B cell (primary cell): ENCODE measurements at regions not wholly inside any gene's neighbourhood (a gene's known extent, or its start where the extent isn't known, plus 50 kb on each side); places are given as distances from the start of the nearest gene placed in this dataset.

ENCODE experiments used
- ATAC-seq: fragments of 200-7000 bp; cut with Tn5 transposase; one replicate; pipeline ENCODE4 v1.10.0; 2021; ENCODE audit warnings: low read depth, mild to moderate bottlenecking, moderate number of reproducible peaks, moderate library complexity
- CTCF ChIA-PET: fragments of 350-600 bp; sonication (Branson Sonifier 250); formaldehyde crosslinking; loops from one replicate; lab custom pipeline; 2021; ENCODE audit warnings: antibody characterized with exemption, inconsistent platforms; lab: Charles Lee
- POLR2A ChIA-PET: fragments of 350-600 bp; sonication (Branson Sonifier 250); formaldehyde crosslinking; loops from one replicate; lab custom pipeline; 2021; ENCODE audit warnings: antibody characterized with exemption; lab: Charles Lee
- DNase-seq: peaks from one replicate; pipeline ENCODE4 v3.0.0; 2013
- H2AFZ ChIP-seq: 2 replicates; pipeline ENCODE4 v1.6.1; 2012; ENCODE audit warnings: mild to moderate bottlenecking, low read depth, low read length; ENCODE audit not compliant: insufficient read depth, poor library complexity, severe bottlenecking
- H3K27ac ChIP-seq, 2 donors: 1 replicate in 1 of 2; 2 replicates in 1 of 2; pipeline ENCODE4 v1.5.1; 2012 to 2013; ENCODE audit warnings: low read length in 2 of 2, mild to moderate bottlenecking in 2 of 2, moderate library complexity in 1 of 2
- H3K27me3 ChIP-seq, 4 experiments: fragments of 200-600 bp in 1 of 4; sonication (generic) in 1 of 4; replicated peaks in 1 of 4; 1 replicate in 2 of 4; 2 replicates in 2 of 4; pipeline versions ENCODE4 v1.6.1 to v1.7.0; 2013 to 2016; ENCODE audit warnings: low read length in 3 of 4, mild to moderate bottlenecking in 2 of 4, mixed read lengths in 1 of 4, moderate library complexity in 1 of 4; ENCODE audit not compliant: insufficient read depth in 4 of 4, control insufficient read depth in 3 of 4; ENCODE audit errors: control extremely low read depth in 1 of 4
- H3K36me3 ChIP-seq, 2 experiments: replicated peaks in 1 of 2; 1 replicate in 1 of 2; 2 replicates in 1 of 2; pipeline versions ENCODE4 v1.6.1 to v1.7.1; 2013; ENCODE audit warnings: low read length in 1 of 2; ENCODE audit not compliant: insufficient read depth in 2 of 2, control insufficient read depth in 1 of 2; ENCODE audit errors: control extremely low read depth in 1 of 2, extremely low read depth in 1 of 2
- H3K4me1 ChIP-seq, 2 donors: fragments of 200-600 bp in 1 of 2; sonication (generic) in 1 of 2; 1 replicate in 1 of 2; 2 replicates in 1 of 2; pipeline versions ENCODE4 v1.5.1 to v1.6.1; 2013 to 2017; ENCODE audit warnings: low read length in 2 of 2; ENCODE audit not compliant: control insufficient read depth in 2 of 2, insufficient read depth in 2 of 2
- H3K4me2 ChIP-seq: replicated peaks from 2 replicates; pipeline ENCODE3; 2012; ENCODE audit warnings: mild to moderate bottlenecking, low read depth, low read length; ENCODE audit not compliant: poor library complexity, severe bottlenecking
- H3K4me3 ChIP-seq, 5 experiments: fragments of 200-600 bp in 1 of 5; sonication (generic) in 1 of 5; 1 replicate in 3 of 5; 2 replicates in 2 of 5; pipeline versions ENCODE4 v1.5.1 to v1.7.0; 2011 to 2016; ENCODE audit warnings: low read length in 4 of 5, mild to moderate bottlenecking in 4 of 5, low read depth in 2 of 5, control low read depth in 1 of 5, moderate library complexity in 1 of 5; ENCODE audit not compliant: insufficient read depth in 1 of 5; ENCODE audit errors: control extremely low read depth in 1 of 5, extremely low read depth in 1 of 5
- H3K79me2 ChIP-seq: fragments of 200-600 bp; sonication (generic); one replicate; pipeline ENCODE4 v1.6.0; 2016; ENCODE audit warnings: low read length; ENCODE audit not compliant: control insufficient read depth, insufficient read depth
- H3K9ac ChIP-seq: fragments of 200-600 bp; sonication (generic); 2 replicates; pipeline ENCODE4 v1.6.1; 2017; ENCODE audit warnings: mild to moderate bottlenecking, low read length, moderate library complexity
- H3K9me3 ChIP-seq, 3 donors: one replicate each; pipeline versions ENCODE4 v1.6.1 to v1.7.1; 2013; ENCODE audit warnings: low read length in 2 of 3; ENCODE audit not compliant: control insufficient read depth in 2 of 3, insufficient read depth in 1 of 3; ENCODE audit errors: control extremely low read depth in 1 of 3
- H4K20me1 ChIP-seq: 2 replicates; pipeline ENCODE4 v1.6.0; 2012; ENCODE audit warnings: mild to moderate bottlenecking, low read length; ENCODE audit not compliant: insufficient read depth, control insufficient read depth, poor library complexity, severe bottlenecking
- H3K27ac Mint-ChIP-seq: one replicate; pipeline ENCODE4 v1.8.0; 2021; ENCODE audit warnings: mixed read lengths
- H3K27me3 Mint-ChIP-seq: one replicate; pipeline ENCODE4 v1.8.0; 2021; ENCODE audit warnings: mixed read lengths
- H3K4me1 Mint-ChIP-seq: one replicate; pipeline ENCODE4 v1.8.0; 2021; ENCODE audit warnings: mixed read lengths
- H3K4me3 Mint-ChIP-seq: one replicate; pipeline ENCODE4 v1.8.0; 2021; ENCODE audit warnings: mixed read lengths
- H3K9me3 Mint-ChIP-seq: one replicate; pipeline ENCODE4 v1.8.0; 2022; ENCODE audit warnings: mixed read lengths; ENCODE audit not compliant: insufficient read depth
- EZH2 ChIP-seq: IDR thresholded peaks from 2 replicates; pipeline ENCODE4 v1.6.1; 2012; ENCODE audit warnings: borderline replicate concordance, low read depth, mild to moderate bottlenecking, moderate library complexity, low read length; ENCODE audit not compliant: insufficient read depth, poor library complexity, severe bottlenecking
- WGBS: methylation state at CpG from one replicate; pipeline ENCODE4 v1.1.5; 2013; ENCODE audit warnings: missing lambda C conversion rate; ENCODE audit not compliant: insufficient coverage; 5-methylcytosine and 5-hydroxymethylcytosine counted together
- intact Hi-C: fragments of 100-400 bp; cut with micrococcal nuclease; formaldehyde crosslinking; loops from one replicate; pipeline ENCODE4 v1.10.0; 2022
- TF ChIP-seq, protein P1 (sequence below): fragments of 200-600 bp; IDR thresholded peaks from one replicate; pipeline ENCODE4 v1.8.0; 2022; ENCODE audit warnings: antibody characterized with exemption, mild to moderate bottlenecking

DNA sequence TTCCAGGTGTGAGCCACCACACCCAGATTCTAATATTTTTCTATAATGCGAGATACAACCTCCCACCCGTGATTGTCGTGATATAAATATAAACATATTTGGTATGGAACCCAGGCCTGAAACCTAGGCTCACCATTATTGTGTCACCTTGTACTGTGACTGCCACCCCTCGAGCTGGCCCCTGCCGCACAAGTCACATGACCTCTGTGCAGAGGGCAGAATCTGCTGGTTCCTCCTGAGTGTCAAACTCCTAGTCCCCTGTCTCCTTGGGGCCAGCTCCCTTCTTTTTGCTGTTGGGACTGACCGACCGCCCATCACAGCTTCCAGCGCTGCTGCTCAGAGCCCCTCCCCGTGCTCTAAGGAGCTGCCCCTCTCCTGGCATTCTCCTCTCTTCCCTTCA lies 86.4 kb downstream of the RSPH3 start:
- ATAC-seq: no peak
- H3K4me3 Mint-ChIP-seq: no peak overlapping the region
- no peak for DNase-seq
- H3K4me2 ChIP-seq: no peak overlapping the region
- ChIA-PET CTCF (interaction anchor here (0.8 to 1.3 kb wide), 2 partner anchors 12 to 59 kb away, joined by 3 to 4 read pairs; no protein-coding TSS in a partner anchor), POLR2A (interaction anchor here (0.7 kb wide), 1 partner anchor 413 kb away, joined by 6 read pairs; no protein-coding TSS in a partner anchor)
- no peak overlapping the region for H3K4me3 ChIP-seq
- H3K9ac ChIP-seq: no peak overlapping the region
- H3K27me3 ChIP-seq: no peaks in the 10 kb centered on the region
- TF ChIP-seq EZH2: no peak
- TF ChIP-seq, protein P1, sequence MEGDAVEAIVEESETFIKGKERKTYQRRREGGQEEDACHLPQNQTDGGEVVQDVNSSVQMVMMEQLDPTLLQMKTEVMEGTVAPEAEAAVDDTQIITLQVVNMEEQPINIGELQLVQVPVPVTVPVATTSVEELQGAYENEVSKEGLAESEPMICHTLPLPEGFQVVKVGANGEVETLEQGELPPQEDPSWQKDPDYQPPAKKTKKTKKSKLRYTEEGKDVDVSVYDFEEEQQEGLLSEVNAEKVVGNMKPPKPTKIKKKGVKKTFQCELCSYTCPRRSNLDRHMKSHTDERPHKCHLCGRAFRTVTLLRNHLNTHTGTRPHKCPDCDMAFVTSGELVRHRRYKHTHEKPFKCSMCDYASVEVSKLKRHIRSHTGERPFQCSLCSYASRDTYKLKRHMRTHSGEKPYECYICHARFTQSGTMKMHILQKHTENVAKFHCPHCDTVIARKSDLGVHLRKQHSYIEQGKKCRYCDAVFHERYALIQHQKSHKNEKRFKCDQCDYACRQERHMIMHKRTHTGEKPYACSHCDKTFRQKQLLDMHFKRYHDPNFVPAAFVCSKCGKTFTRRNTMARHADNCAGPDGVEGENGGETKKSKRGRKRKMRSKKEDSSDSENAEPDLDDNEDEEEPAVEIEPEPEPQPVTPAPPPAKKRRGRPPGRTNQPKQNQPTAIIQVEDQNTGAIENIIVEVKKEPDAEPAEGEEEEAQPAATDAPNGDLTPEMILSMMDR: no peak
- no peaks in the 10 kb centered on the region for H3K9me3 ChIP-seq
- no peak overlapping the region for H2AFZ ChIP-seq
- peaks cover 28 to 55% of the 10 kb centered on the region in 2 donors for H3K4me1 ChIP-seq
- intact Hi-C loops: loop anchor here (5.0 kb wide), 1 partner anchor 44 kb away; no protein-coding TSS in a partner anchor
- H3K27ac ChIP-seq: no peak overlapping the region
- peak overlapping the region; percentile 63 for H3K27ac Mint-ChIP-seq
- no peaks in the 10 kb centered on the region for H4K20me1 ChIP-seq
- WGBS: 100% methylated on average over 3 of the region's 9 CpGs
- peaks cover 55% of the 10 kb centered on the region for H3K4me1 Mint-ChIP-seq
- peaks cover 5% of the 10 kb centered on the region for H3K79me2 ChIP-seq
- no peaks in the 10 kb centered on the region for H3K36me3 ChIP-seq
- no peaks in the 10 kb centered on the region for H3K9me3 Mint-ChIP-seq
- no peaks in the 10 kb centered on the region for H3K27me3 Mint-ChIP-seq

DNA sequence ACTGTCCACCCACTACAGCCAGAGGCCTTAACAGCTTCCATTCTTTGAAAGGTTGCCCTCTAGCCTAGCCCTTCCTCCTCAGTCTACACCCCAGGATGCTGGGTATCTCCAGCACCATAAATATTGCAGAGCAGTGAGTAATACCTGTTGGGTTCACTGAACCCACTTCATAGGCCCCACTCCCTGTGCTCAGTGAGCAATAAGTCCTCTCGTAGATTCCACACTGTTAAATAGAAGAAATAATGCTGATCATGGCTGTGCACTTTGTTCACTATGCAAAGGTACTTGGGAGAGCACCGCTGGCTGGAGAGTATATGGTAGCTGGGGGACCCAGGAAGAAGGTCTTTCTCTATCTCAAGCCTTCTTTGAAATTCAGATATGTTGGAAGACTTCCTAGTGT lies 87.3 kb downstream of the RSPH3 start:
- CTCF ChIA-PET: interaction anchor here (0.6 to 2.2 kb wide), 5 partner anchors 46 to 210 kb away, joined by 3 to 6 read pairs (median 5); no protein-coding TSS in a partner anchor
- DNase-seq: no peak

More for the DNA sequence above, 87.3 kb downstream of the RSPH3 start:
- H3K27ac Mint-ChIP-seq: peak overlapping the region; percentile 98
- ATAC-seq: no peak
- Histone ChIP-seq H3K9me3 (peaks cover 0 to 3% (median 2%) of the 10 kb centered on the region in 3 donors), H3K4me1 (peaks cover 28 to 51% of the 10 kb centered on the region in 2 donors), H3K27ac (peak overlapping the region; percentile 88 to 93), H3K4me3 (no peak overlapping the region), H4K20me1 (no peaks in the 10 kb centered on the region), H3K27me3 (no peaks in the 10 kb centered on the region), H3K4me2 (peak overlapping the region; percentile 77), H3K79me2 (peaks cover 5% of the 10 kb centered on the region), H2AFZ (peak overlapping the region; percentile 67), H3K36me3 (no peaks in the 10 kb centered on the region), H3K9ac (no peak overlapping the region)
- intact Hi-C loops: loop anchor here (5.0 kb wide), 1 partner anchor 45 kb away; no protein-coding TSS in a partner anchor
- peaks cover 57% of the 10 kb centered on the region for H3K4me1 Mint-ChIP-seq
- POLR2A ChIA-PET: interaction anchor here (0.6 to 2.3 kb wide), 3 partner anchors 43 to 70 kb away, joined by 3 to 21 read pairs (median 8); no protein-coding TSS in a partner anchor
- H3K27me3 Mint-ChIP-seq: no peaks in the 10 kb centered on the region
- H3K4me3 Mint-ChIP-seq: peak overlapping the region; percentile 84
- TF ChIP-seq, protein P1: no peak
- TF ChIP-seq EZH2: no peak
- peaks cover 2% of the 10 kb centered on the region for H3K9me3 Mint-ChIP-seq
- WGBS: 100% methylated on average over 1 of the region's 2 CpGs
